Uterus (tissue), 2 donors: ENCODE measurements at regions not wholly inside any gene's neighbourhood (a gene's known extent, or its start where the extent isn't known, plus 50 kb on each side); places are given as distances from the start of the nearest gene placed in this dataset.

Source experiments
- POLR2A ChIP-seq, 2 donors: fragments of 450-650 bp; IDR thresholded peaks; one replicate each; pipeline ENCODE4 v1.6.1; 2016; ENCODE audit warnings: antibody characterized with exemption in 2 of 2, mild to moderate bottlenecking in 1 of 2, moderate library complexity in 1 of 2
- TF ChIP-seq, protein P1 (sequence below), 4 experiments: fragments of 200-600 bp in 2 of 4; fragments of 450-650 bp in 2 of 4; sonication (generic) in 2 of 4; IDR thresholded peaks; one replicate each; pipeline ENCODE4 v1.5.1; 2016 to 2019; ENCODE audit warnings: antibody characterized with exemption in 4 of 4, mild to moderate bottlenecking in 2 of 4, moderate library complexity in 1 of 4

GRCh38 chr6:106862858-106863257, 111.7 kb downstream of the CD24 start:
- TF ChIP-seq, protein P1, sequence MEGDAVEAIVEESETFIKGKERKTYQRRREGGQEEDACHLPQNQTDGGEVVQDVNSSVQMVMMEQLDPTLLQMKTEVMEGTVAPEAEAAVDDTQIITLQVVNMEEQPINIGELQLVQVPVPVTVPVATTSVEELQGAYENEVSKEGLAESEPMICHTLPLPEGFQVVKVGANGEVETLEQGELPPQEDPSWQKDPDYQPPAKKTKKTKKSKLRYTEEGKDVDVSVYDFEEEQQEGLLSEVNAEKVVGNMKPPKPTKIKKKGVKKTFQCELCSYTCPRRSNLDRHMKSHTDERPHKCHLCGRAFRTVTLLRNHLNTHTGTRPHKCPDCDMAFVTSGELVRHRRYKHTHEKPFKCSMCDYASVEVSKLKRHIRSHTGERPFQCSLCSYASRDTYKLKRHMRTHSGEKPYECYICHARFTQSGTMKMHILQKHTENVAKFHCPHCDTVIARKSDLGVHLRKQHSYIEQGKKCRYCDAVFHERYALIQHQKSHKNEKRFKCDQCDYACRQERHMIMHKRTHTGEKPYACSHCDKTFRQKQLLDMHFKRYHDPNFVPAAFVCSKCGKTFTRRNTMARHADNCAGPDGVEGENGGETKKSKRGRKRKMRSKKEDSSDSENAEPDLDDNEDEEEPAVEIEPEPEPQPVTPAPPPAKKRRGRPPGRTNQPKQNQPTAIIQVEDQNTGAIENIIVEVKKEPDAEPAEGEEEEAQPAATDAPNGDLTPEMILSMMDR (IDR thresholded peaks at IDR 0.05): no peak
- no peak for TF ChIP-seq POLR2A (IDR thresholded peaks at IDR 0.05)
